ENCODE measurements at regions not wholly inside any gene's neighbourhood (a gene's known extent, or its start where the extent isn't known, plus 50 kb on each side); places are given as distances from the start of the nearest gene placed in this dataset.

DNA sequence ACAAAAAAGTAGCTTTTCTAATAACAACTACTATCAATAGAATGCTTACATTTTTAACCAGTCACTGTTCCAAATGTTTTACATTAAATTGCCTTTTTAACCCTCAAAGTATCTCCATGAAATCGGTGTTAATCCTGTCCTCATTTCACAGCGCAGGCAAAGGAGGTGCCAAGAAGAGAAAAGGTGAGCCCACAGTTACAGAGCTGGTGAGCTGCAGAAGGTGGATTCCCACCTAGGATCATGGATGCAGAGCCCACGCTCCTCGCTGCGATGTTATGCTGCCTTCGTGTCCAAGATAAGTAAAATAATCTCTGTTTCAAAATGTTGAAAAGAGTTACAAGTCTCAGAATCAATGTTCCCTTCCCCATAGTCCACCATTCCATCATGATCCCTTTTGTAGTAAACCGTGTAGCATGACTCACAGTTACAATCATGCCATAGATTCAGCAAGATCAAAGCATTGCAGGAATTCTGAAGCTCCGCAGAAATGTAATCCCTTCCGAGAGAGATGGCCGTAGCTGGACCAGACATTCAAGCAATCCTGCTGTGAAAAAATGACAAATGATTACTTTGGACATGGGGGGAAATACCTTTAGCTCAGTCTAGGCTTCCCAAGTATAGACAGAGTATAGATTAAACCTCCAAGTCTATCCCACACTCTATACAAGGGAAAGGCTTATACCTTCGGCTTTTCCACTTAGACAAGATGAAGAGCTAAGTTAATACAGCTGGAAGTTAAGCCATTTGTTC lies 394.7 kb upstream of the AKR1E2 start:
- TF ChIP-seq, protein P1, sequence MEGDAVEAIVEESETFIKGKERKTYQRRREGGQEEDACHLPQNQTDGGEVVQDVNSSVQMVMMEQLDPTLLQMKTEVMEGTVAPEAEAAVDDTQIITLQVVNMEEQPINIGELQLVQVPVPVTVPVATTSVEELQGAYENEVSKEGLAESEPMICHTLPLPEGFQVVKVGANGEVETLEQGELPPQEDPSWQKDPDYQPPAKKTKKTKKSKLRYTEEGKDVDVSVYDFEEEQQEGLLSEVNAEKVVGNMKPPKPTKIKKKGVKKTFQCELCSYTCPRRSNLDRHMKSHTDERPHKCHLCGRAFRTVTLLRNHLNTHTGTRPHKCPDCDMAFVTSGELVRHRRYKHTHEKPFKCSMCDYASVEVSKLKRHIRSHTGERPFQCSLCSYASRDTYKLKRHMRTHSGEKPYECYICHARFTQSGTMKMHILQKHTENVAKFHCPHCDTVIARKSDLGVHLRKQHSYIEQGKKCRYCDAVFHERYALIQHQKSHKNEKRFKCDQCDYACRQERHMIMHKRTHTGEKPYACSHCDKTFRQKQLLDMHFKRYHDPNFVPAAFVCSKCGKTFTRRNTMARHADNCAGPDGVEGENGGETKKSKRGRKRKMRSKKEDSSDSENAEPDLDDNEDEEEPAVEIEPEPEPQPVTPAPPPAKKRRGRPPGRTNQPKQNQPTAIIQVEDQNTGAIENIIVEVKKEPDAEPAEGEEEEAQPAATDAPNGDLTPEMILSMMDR (IDR thresholded peaks at IDR 0.05) = no peak
- Mint-ChIP-seq H3K9me3 (no peaks in the 10 kb centered on the region), H3K27me3 (no peaks in the 10 kb centered on the region), H3K36me3 (ENCODE audit: low read depth) (no peaks in the 10 kb centered on the region), H3K4me1 (ENCODE audit: low read depth) (no peaks in the 10 kb centered on the region), H3K4me3 (no peak overlapping the region), H3K27ac (no peak overlapping the region)
- ATAC-seq = no peak
- ChIA-PET CTCF (no interaction called here), POLR2A (no interaction called here)
- intact Hi-C loops (cut with micrococcal nuclease) = no loop called here
- no peak for DNase-seq

DNA sequence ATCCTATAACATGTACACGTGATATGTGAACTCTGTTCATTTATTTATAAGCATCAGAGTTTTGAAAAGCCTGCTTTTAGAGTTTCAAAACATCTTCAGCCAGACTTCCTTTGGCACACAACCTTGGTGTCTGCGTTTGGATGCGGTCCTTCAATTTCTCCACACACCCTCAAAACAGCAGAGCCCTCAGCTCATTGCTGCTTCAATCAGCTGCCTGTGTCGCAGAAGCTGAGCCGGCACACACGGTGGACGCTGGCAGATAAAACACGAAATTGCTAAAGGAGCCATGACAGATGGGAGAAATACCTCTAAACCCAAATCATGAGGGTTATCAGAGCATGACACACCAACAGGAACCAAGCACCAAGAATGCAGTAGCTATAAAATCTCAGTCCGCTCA lies 396.4 kb upstream of the AKR1E2 start:
- TF ChIP-seq, protein P1 (IDR thresholded peaks at IDR 0.05) = no peak
- POLR2A ChIA-PET = no interaction called here

GRCh38 chr10:4427532-4427931 lies 398.5 kb upstream of the AKR1E2 start:
- no peaks in the 10 kb centered on the region for H3K27me3 Mint-ChIP-seq
- peaks cover 3% of the 10 kb centered on the region for H3K9me3 Mint-ChIP-seq
- ChIA-PET POLR2A (interaction anchor here (0.6 kb wide), 1 partner anchor 532 kb away, joined by 3 read pairs; no protein-coding TSS in a partner anchor), CTCF (no interaction called here)
- H3K4me3 Mint-ChIP-seq = no peak overlapping the region
- DNase-seq = no peak
- H3K36me3 Mint-ChIP-seq (ENCODE audit: low read depth) = no peaks in the 10 kb centered on the region
- no peaks in the 10 kb centered on the region for H3K4me1 Mint-ChIP-seq (ENCODE audit: low read depth)
- intact Hi-C loops (cut with micrococcal nuclease) = no loop called here
- TF ChIP-seq, protein P1 (IDR thresholded peaks at IDR 0.05) = no peak
- H3K27ac Mint-ChIP-seq = no peak overlapping the region
- no peak for ATAC-seq

More for the DNA sequence above, 396.4 kb upstream of the AKR1E2 start:
- Mint-ChIP-seq H3K27me3 (no peaks in the 10 kb centered on the region), H3K4me3 (no peak overlapping the region), H3K9me3 (peaks cover 3% of the 10 kb centered on the region), H3K36me3 (ENCODE audit: low read depth) (no peaks in the 10 kb centered on the region), H3K27ac (no peak overlapping the region), H3K4me1 (ENCODE audit: low read depth) (no peaks in the 10 kb centered on the region)
- DNase-seq = no peak
- intact Hi-C loops (cut with micrococcal nuclease) = no loop called here
- ATAC-seq = no peak
- CTCF ChIA-PET = no interaction called here

DNA sequence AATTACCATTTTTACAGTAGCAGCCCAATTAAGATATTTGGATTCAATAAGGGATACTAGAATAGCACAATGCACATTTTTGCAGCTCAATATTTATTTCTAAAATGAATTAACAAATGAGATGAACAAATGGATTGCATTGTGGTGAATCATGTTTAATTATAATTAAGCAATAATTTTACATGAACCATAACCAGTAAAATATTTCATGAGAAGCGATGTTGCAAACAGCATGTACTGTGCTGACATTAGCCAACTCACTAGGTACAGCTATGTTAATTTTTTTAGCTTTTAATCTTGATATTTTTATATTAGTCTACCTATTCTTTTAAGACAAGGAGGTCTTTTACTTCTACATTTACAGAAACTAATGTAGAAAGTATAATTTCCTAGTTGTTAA lies 399.1 kb upstream of the AKR1E2 start:
- H3K36me3 Mint-ChIP-seq (ENCODE audit: low read depth) = no peaks in the 10 kb centered on the region
- CTCF ChIA-PET = no interaction called here
- intact Hi-C loops (cut with micrococcal nuclease) = no loop called here
- POLR2A ChIA-PET = no interaction called here
- peaks cover under 1% of the 10 kb centered on the region for H3K27me3 Mint-ChIP-seq
- ATAC-seq (no peak), DNase-seq (no peak)
- H3K9me3 Mint-ChIP-seq = peaks cover 3% of the 10 kb centered on the region
- H3K4me1 Mint-ChIP-seq (ENCODE audit: low read depth) = no peaks in the 10 kb centered on the region
- H3K27ac Mint-ChIP-seq = no peak overlapping the region
- no peak overlapping the region for H3K4me3 Mint-ChIP-seq
- TF ChIP-seq, protein P1 (IDR thresholded peaks at IDR 0.05) = no peak

DNA sequence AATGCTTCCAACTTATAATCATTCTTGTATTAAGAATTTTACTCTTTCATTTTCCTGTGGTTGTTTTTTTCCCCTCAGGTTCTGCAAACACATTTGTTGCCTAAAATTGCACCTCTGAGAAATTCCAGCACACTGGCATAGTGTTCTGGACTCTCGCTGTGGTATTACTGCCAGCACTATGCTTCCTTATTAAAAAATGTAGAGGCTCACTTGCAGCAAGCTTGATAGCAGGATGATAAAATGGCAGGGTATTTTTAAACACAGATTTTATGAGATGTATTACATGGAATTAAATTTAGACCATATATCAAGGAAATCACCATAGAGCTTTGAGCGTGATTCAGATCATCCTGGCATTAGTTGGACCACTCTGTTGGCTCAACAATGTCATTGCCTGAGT lies 416.7 kb upstream of the AKR1E2 start:
- intact Hi-C loops (cut with micrococcal nuclease) = no loop called here
- no peaks in the 10 kb centered on the region for H3K9me3 Mint-ChIP-seq
- TF ChIP-seq, protein P1 (IDR thresholded peaks at IDR 0.05) = no peak
- H3K4me1 Mint-ChIP-seq (ENCODE audit: low read depth) = peaks cover 8% of the 10 kb centered on the region
- H3K27me3 Mint-ChIP-seq = peaks cover 9% of the 10 kb centered on the region
- CTCF ChIA-PET = no interaction called here
- no peaks in the 10 kb centered on the region for H3K36me3 Mint-ChIP-seq (ENCODE audit: low read depth)
- POLR2A ChIA-PET = no interaction called here
- H3K4me3 Mint-ChIP-seq = no peak overlapping the region
- no peak for DNase-seq
- no peak overlapping the region for H3K27ac Mint-ChIP-seq
- ATAC-seq = no peak
